D341Med (cell line): ENCODE measurements at regions not wholly inside any gene's neighbourhood (a gene's known extent, or its start where the extent isn't known, plus 50 kb on each side); places are given as distances from the start of the nearest gene placed in this dataset.

ENCODE experiments used
- DNase-seq: peaks from one replicate; pipeline ENCODE4 v3.0.0; 2012; ENCODE audit warnings: low spot score

DNA sequence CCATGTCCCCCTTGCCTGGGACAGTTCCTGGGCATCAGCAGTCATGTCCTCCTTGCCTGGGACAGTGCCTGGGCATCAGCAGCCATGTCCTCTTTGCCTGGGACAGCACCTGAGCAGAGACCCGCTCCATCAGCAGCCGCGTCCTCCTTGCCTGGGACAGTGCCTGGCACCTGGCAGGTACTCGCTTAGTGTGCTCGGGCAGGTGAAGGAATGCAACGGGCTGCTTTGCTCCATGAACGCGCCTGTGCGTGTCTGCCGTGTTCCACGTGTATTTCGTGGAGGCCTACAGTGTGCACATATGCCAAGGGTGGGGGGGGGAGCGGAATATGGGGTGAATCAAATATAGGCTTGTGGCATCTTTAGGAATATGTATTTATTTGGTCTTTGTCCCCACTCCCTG is 1490.7 kb downstream of the TBC1D22A start:
- no peak for DNase-seq

- DNase-seq = no peak
Measured at GRCh38 chr22:48251629-48252028, 1489.2 kb downstream of the TBC1D22A start.

- no peak for DNase-seq
Measured at GRCh38 chr22:48250937-48251530, 1488.6 kb downstream of the TBC1D22A start.

GRCh38 chr22:48250286-48250895 is 1487.9 kb downstream of the TBC1D22A start:
- no peak for DNase-seq

- no peak for DNase-seq
Measured at GRCh38 chr22:48249713-48250268, 1487.3 kb downstream of the TBC1D22A start.

- DNase-seq = no peak
Measured at GRCh38 chr22:48248901-48249455, 1486.5 kb downstream of the TBC1D22A start.

GRCh38 chr22:48247829-48248228 is 1485.4 kb downstream of the TBC1D22A start:
- DNase-seq = no peak

GRCh38 chr22:48245196-48245485 is 1482.7 kb downstream of the TBC1D22A start:
- DNase-seq = no peak

- no peak for DNase-seq
Measured at GRCh38 chr22:48244388-48245195, 1482.1 kb downstream of the TBC1D22A start.

GRCh38 chr22:48242461-48242864 is 1480.0 kb downstream of the TBC1D22A start:
- no peak for DNase-seq

GRCh38 chr22:48241658-48242057 is 1479.2 kb downstream of the TBC1D22A start:
- peak; percentile 6 for DNase-seq

DNA sequence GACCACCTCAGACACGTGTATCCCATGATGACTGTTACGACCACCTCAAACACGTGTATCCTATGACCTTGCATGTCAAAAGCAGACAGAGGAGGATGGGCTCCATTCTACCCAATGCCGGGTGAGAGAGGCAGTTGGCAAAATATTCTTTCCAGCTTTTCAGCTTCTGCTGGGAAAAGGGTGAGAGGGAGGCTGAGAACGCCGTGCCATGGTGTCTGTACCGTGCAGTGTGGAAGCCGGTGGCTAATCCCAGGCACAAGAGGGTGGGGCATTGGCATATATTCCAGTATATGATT is 1478.4 kb downstream of the TBC1D22A start:
- DNase-seq = peak; percentile 4

- DNase-seq = peak; percentile 2
Measured at GRCh38 chr22:48240148-48240934, 1477.9 kb downstream of the TBC1D22A start.

GRCh38 chr22:48239461-48240147 is 1477.2 kb downstream of the TBC1D22A start:
- DNase-seq = peak; percentile 4

DNA sequence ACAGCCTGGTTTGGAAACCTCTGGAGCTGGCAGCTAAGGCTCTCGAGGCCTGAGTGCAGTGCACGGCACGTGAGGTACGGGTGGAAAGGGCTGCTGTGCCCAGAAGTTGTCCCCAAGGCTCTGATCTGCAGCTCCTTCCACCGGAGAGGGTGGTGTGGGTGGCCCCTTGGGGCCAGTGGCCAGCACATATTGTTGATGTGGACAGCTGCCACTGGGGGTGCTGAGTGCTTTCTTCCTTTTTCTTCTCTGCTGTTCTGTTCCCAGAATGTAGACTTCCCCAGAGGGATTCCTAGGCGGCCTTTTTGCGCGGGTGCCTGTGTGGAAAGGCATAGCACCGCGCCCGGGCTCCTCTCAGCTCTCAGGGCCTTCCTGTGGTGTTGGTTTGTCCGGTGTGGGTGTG is 1476.5 kb downstream of the TBC1D22A start:
- peak; percentile 6 for DNase-seq

DNA sequence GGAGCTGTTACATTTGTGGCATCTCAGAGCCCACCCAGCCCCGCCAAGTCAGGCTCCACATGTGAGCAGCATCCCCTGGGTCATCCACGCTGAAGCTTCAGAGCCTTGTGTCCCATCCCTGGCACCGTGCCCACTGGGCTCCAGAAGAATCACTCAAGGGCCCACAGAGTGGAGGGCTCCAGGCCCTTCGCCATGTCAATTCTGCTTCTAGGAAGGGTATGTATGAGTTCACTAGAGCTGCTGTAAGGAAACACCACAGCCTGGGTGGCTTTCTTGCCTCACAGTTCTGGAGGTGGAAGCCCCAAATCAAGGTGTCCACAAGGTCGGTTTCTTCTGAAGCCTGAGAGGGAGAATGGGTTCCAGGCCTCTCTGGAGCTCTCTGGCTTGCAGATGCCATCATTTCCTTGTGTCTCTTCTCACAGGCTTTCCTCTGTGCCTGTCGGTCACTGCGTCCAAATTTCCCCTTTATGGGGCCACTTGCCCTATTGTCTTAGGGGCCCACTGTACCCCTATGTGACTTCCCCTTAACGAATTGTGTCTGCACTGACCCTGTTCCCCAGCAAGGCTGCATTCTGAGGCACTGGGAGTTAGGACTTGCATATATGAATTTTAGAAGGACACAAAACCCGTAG is 1476.0 kb downstream of the TBC1D22A start:
- peak; percentile 6 for DNase-seq

GRCh38 chr22:48237466-48238283 is 1475.2 kb downstream of the TBC1D22A start:
- no peak for DNase-seq

- no peak for DNase-seq
Measured at GRCh38 chr22:48236261-48236660, 1473.8 kb downstream of the TBC1D22A start.

DNA sequence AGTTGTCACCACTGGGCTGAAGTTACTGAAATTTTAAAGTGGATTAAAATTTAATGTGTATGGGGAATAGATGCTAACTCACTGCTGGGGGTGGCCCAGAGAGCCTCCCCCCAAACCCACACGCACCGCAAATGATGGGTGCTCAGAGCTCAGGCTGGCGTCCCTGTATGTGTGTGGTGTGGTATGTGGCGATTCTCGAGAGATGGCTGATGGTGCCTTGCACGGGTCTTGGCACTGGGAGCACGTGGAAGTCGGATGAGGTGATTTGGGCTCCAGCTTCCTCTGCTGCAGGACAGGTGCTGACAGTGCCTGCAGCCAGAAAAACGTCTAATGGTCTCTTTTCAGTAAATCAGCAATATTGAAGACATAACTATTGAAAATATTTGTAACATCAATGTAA is 1473.3 kb downstream of the TBC1D22A start:
- DNase-seq = no peak

DNA sequence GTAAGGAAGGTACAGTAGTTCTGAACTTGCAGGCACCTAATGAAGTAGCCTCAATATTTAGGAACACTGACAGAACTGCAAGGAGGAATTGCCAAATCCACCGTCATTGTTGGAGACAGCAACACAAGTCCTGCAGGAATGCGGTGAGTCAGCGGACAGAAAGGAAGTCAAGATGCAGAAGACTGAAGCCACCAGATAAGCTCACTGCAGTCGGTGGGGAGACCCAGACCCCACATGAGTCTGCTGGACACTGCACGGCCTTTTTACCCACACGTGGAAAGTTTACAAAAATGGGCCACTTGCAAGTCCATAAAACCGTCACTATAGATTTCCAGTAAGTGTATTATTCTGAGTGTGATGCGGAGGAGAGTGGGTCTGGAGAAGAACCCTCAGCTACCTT is 1471.6 kb downstream of the TBC1D22A start:
- DNase-seq = no peak
